ENCODE measurements at regions not wholly inside any gene's neighbourhood (a gene's known extent, or its start where the extent isn't known, plus 50 kb on each side); places are given as distances from the start of the nearest gene placed in this dataset.

DNA sequence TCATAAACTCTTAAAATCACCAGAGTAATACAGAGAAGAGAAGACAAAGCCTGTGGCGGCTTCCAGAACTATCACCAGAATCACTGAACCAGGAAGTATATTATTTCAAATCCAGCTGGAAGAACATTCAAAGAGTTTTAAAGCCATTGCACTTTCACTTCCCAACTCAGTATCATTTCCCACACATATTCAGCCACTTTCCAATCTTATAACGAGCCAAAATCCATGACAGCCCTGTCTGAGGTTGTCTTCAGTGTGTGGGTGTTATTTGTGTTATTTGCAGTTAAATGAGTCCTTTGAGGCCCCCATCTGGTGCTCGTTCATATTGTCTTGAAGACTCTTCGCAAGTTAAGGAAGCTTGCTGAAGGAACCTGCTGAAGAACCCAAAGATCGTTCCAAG is 559.9 kb downstream of the TSN start:
- TF ChIP-seq ARNT (IDR thresholded peaks at IDR 0.05) = no peak
- TF ChIP-seq FOXK2 (IDR thresholded peaks at IDR 0.05) = no peak
- no peak for TF ChIP-seq TARDBP (IDR thresholded peaks at IDR 0.05)

All from HEK293T (cell line).